HCT116 (cell line): ENCODE measurements at regions not wholly inside any gene's neighbourhood (a gene's known extent, or its start where the extent isn't known, plus 50 kb on each side); places are given as distances from the start of the nearest gene placed in this dataset.

Source experiments
- ATAC-seq: fragments of 200-7000 bp; cut with Tn5 transposase; 2 replicates; pipeline ENCODE4 v1.9.1; 2020; ENCODE audit warnings: mild to moderate bottlenecking, moderate library complexity
- BruUV-seq: library from RNA; stranded (reverse); fragments of 400-500 nt; replicated peaks from 2 replicates; lab custom pipeline; 2021; lab: Mats Ljungman, UMichigan
- CTCF ChIA-PET: fragments of 300-600 bp; sonication (Branson Sonifier 250); formaldehyde crosslinking; loops from one replicate; lab custom pipeline; 2021; ENCODE audit warnings: antibody characterized with exemption; lab: Charles Lee
- POLR2A ChIA-PET: fragments of 300-600, 350-600 bp; sonication (Branson Sonifier 250); formaldehyde crosslinking; loops from one replicate; lab custom pipeline; 2021; ENCODE audit warnings: antibody characterized with exemption; lab: Charles Lee
- RAD21 ChIA-PET, 2 experiments: fragments of 300-600 bp; sonication (Branson Sonifier 250); formaldehyde crosslinking; loops; one replicate each; lab custom pipeline; 2023; ENCODE audit warnings: low total read pairs in 2 of 2; ENCODE audit not compliant: uncharacterized antibody in 2 of 2, unreplicated experiment in 2 of 2, low non-redundant PET in 1 of 2; lab: Charles Lee
- DNase-seq: peaks from one replicate; pipeline ENCODE4 v3.0.0-alpha.2; 2010; ENCODE audit warnings: low read depth, low spot score
- H2AFZ ChIP-seq: fragments of 200-600 bp; shearing (Covaris generic), sonication (generic); 2 replicates; pipeline ENCODE4 v1.6.1; 2017; ENCODE audit warnings: low read depth, mixed run types, mixed read lengths, antibody characterized with exemption, low read length; ENCODE audit not compliant: poor library complexity, severe bottlenecking
- H3K27ac ChIP-seq: 2 replicates; pipeline ENCODE4 v1.5.1; 2012; ENCODE audit warnings: low read depth, low read length
- H3K27me3 ChIP-seq: fragments of 200-600 bp; sonication (generic); 2 replicates; pipeline ENCODE4 v1.6.1; 2016; ENCODE audit warnings: mixed run types, low read length, mixed read lengths; ENCODE audit not compliant: insufficient read depth
- H3K36me3 ChIP-seq, 2 experiments: fragments of 200-500 bp in 1 of 2; fragments of 200-600 bp in 1 of 2; sonication (Bioruptor generic) in 1 of 2; sonication (generic) in 1 of 2; 2 replicates each; pipeline versions ENCODE4 v1.5.1 to v1.6.1; 2014 to 2016; ENCODE audit warnings: low read length in 2 of 2, inconsistent platforms in 1 of 2, mixed read lengths in 1 of 2, mixed run types in 1 of 2; ENCODE audit not compliant: insufficient read depth in 2 of 2, control insufficient read depth in 1 of 2
- H3K4me1 ChIP-seq, 2 experiments: fragments of 200-600 bp in 1 of 2; sonication (generic) in 1 of 2; 2 replicates each; pipeline versions ENCODE4 v1.5.1 to v1.6.1; 2012 to 2017; ENCODE audit warnings: low read length in 2 of 2, inconsistent platforms in 1 of 2, mild to moderate bottlenecking in 1 of 2, mixed read lengths in 1 of 2, mixed run types in 1 of 2, moderate library complexity in 1 of 2; ENCODE audit not compliant: insufficient read depth in 2 of 2, control insufficient read depth in 1 of 2
- H3K4me2 ChIP-seq: fragments of 200-600 bp; sonication (generic); 2 replicates; pipeline ENCODE4 v1.6.1; 2017; ENCODE audit warnings: mixed run types, low read length, mixed read lengths
- H3K4me3 ChIP-seq, 2 experiments: fragments of 200-600 bp in 1 of 2; sonication (generic) in 1 of 2; replicated peaks in 1 of 2; 2 replicates each; pipeline ENCODE4 v1.5.1; 2011 to 2016; ENCODE audit warnings: low read length in 2 of 2, control low read depth in 1 of 2, low read depth in 1 of 2, mild to moderate bottlenecking in 1 of 2, mixed read lengths in 1 of 2, mixed run types in 1 of 2
- H3K79me2 ChIP-seq: fragments of 200-600 bp; sonication (generic); 2 replicates; pipeline ENCODE4 v1.6.1; 2017; ENCODE audit warnings: mild to moderate bottlenecking, mixed run types, low read length, moderate library complexity, mixed read lengths; ENCODE audit not compliant: insufficient read depth
- H3K9ac ChIP-seq: fragments of 200-600 bp; sonication (generic); 2 replicates; pipeline ENCODE4 v1.6.1; 2016; ENCODE audit warnings: low read length, mixed read lengths
- H3K9me2 ChIP-seq: fragments of 200-600 bp; sonication (generic), shearing (Covaris generic); 2 replicates; pipeline ENCODE4 v1.6.1; 2017; ENCODE audit warnings: mixed run types, mild to moderate bottlenecking, moderate library complexity; ENCODE audit not compliant: insufficient read depth
- H3K9me3 ChIP-seq, 2 experiments: fragments of 200-500 bp in 1 of 2; fragments of 200-600 bp in 1 of 2; sonication (Bioruptor generic) in 1 of 2; sonication (generic) in 1 of 2; 2 replicates each; pipeline ENCODE4 v1.6.1; 2014 to 2017; ENCODE audit warnings: low read length in 2 of 2, mixed read lengths in 2 of 2, inconsistent platforms in 1 of 2, low read depth in 1 of 2, mild to moderate bottlenecking in 1 of 2, mixed run types in 1 of 2, moderate library complexity in 1 of 2; ENCODE audit not compliant: control insufficient read depth in 1 of 2, insufficient read depth in 1 of 2
- H4K20me1 ChIP-seq: fragments of 200-600 bp; sonication (generic), shearing (Covaris generic); 2 replicates; pipeline ENCODE4 v1.6.1; 2017; ENCODE audit warnings: mixed run types, mild to moderate bottlenecking, moderate library complexity; ENCODE audit not compliant: insufficient read depth
- ATF3 ChIP-seq: IDR thresholded peaks from 2 replicates; pipeline ENCODE4 v1.6.1; 2012
- CBX3 ChIP-seq: IDR thresholded peaks from 2 replicates; pipeline ENCODE4 v1.6.1; 2012; ENCODE audit warnings: low read depth
- CEBPB ChIP-seq: IDR thresholded peaks from 2 replicates; pipeline ENCODE4 v1.6.1; 2012; ENCODE audit warnings: low read depth
- CTCF ChIP-seq, 3 experiments: fragments of 200-600 bp in 1 of 3; sonication (generic) in 1 of 3; IDR thresholded peaks in 2 of 3; conservative IDR thresholded peaks in 1 of 3; 2 replicates each; pipeline ENCODE4 v1.5.1; 2012 to 2017; ENCODE audit warnings: low read depth in 2 of 3, low read length in 2 of 3, antibody characterized with exemption in 1 of 3, borderline replicate concordance in 1 of 3, control low read depth in 1 of 3, mild to moderate bottlenecking in 1 of 3, mixed read lengths in 1 of 3, mixed run types in 1 of 3, moderate library complexity in 1 of 3; ENCODE audit not compliant: insufficient read depth in 1 of 3
- ELF1 ChIP-seq: IDR thresholded peaks from 2 replicates; pipeline ENCODE4 v1.6.1; 2012; ENCODE audit warnings: low read depth, borderline replicate concordance
- EZH2 ChIP-seq: fragments of 200-600 bp; sonication (generic); IDR thresholded peaks from 2 replicates; pipeline ENCODE4 v1.6.1; 2017; ENCODE audit warnings: antibody characterized with exemption, mixed run types
- EZH2phosphoT487 ChIP-seq: fragments of 200-600 bp; IDR thresholded peaks from 2 replicates; pipeline ENCODE4 v1.6.1; 2018; ENCODE audit warnings: antibody characterized with exemption, borderline replicate concordance
- FOSL1 ChIP-seq: IDR thresholded peaks from 2 replicates; pipeline ENCODE4 v1.6.1; 2012; ENCODE audit warnings: low read depth
- JUND ChIP-seq: IDR thresholded peaks from 2 replicates; pipeline ENCODE4 v1.6.1; 2012
- POLR2A ChIP-seq: IDR thresholded peaks from 2 replicates; pipeline ENCODE4 v1.7.0; 2011; ENCODE audit warnings: borderline replicate concordance; ENCODE audit not compliant: insufficient read depth, insufficient read length; ENCODE audit errors: extremely low read depth
- REST ChIP-seq: IDR thresholded peaks from 2 replicates; pipeline ENCODE4 v1.6.1; 2012; ENCODE audit warnings: low read depth
- SIN3A ChIP-seq: IDR thresholded peaks from 2 replicates; pipeline ENCODE4 v1.6.1; 2012; ENCODE audit warnings: low read depth
- SP1 ChIP-seq: IDR thresholded peaks from 2 replicates; pipeline ENCODE4 v1.6.1; 2012; ENCODE audit warnings: low read depth
- SRF ChIP-seq: IDR thresholded peaks from 2 replicates; pipeline ENCODE4 v1.6.1; 2012; ENCODE audit warnings: low read depth
- TCF7L2 ChIP-seq: IDR thresholded peaks from 2 replicates; pipeline ENCODE4 v1.7.0; 2011; ENCODE audit warnings: borderline replicate concordance, inconsistent platforms; ENCODE audit not compliant: insufficient read depth, insufficient read length; ENCODE audit errors: extremely low read depth
- ZBTB33 ChIP-seq: IDR thresholded peaks from 2 replicates; pipeline ENCODE4 v1.6.1; 2011; ENCODE audit warnings: mild to moderate bottlenecking, low read length, moderate library complexity; ENCODE audit not compliant: insufficient replicate concordance; ENCODE audit errors: extremely low read depth
- ZFX ChIP-seq: fragments of 450-650 bp; IDR thresholded peaks from 2 replicates; pipeline ENCODE4 v1.6.1; 2017
- ZNF274 ChIP-seq: fragments of 200-500 bp; sonication (Bioruptor generic); IDR thresholded peaks from 2 replicates; pipeline ENCODE4 v1.6.1; 2014; ENCODE audit warnings: mild to moderate bottlenecking, low read depth, low read length, inconsistent platforms
- intact Hi-C: fragments of 100-400 bp; cut with micrococcal nuclease; formaldehyde crosslinking; loops from 2 replicates; pipeline ENCODE4 v1.10.0; 2022

- Histone ChIP-seq H3K79me2 (no peaks in the 10 kb centered on the region), H3K4me2 (no peak overlapping the region), H3K36me3 (no peaks in the 10 kb centered on the region), H2AFZ (no peak overlapping the region), H4K20me1 (no peaks in the 10 kb centered on the region), H3K4me1 (no peaks in the 10 kb centered on the region), H3K4me3 (no peak overlapping the region), H3K9me3 (no peaks in the 10 kb centered on the region), H3K27ac (no peak overlapping the region), H3K9ac (no peak overlapping the region), H3K27me3 (no peaks in the 10 kb centered on the region), H3K9me2 (no peaks in the 10 kb centered on the region)
- DNase-seq (no peak), ATAC-seq (no peak)
- ChIA-PET CTCF (interaction anchor here (1.6 kb wide), 1 partner anchor 8 kb away, joined by 3 read pairs; no protein-coding TSS in a partner anchor), RAD21 (no interaction called here), POLR2A (no interaction called here)
- intact Hi-C loops: no loop called here
- no peak for TF ChIP-seq SRF
- no peak for TF ChIP-seq TCF7L2
- no peak for TF ChIP-seq CEBPB
- TF ChIP-seq SIN3A: no peak
- no peak for TF ChIP-seq ATF3
- TF ChIP-seq ELF1: no peak
- TF ChIP-seq ZBTB33: no peak
- no peak for TF ChIP-seq CTCF (IDR thresholded peaks at IDR 0.05 in 2 of 3, conservative IDR thresholded peaks at IDR 0.05 in 1 of 3; ENCODE audit: borderline replicate concordance in 1 of 3, insufficient read depth in 1 of 3, low read depth in 2 of 3, low read length in 2 of 3)
- no peak for TF ChIP-seq SP1
- TF ChIP-seq ZNF274: no peak
- TF ChIP-seq JUND: no peak
- TF ChIP-seq REST: no peak
- no peak for TF ChIP-seq EZH2phosphoT487
- TF ChIP-seq ZFX: no peak
- no peak for TF ChIP-seq EZH2
- no peak for TF ChIP-seq CBX3
- TF ChIP-seq POLR2A: no peak
- TF ChIP-seq FOSL1: no peak
- BruUV-seq: no TSS peak
These were observed 63.1 kb upstream of the FRY start for GRCh38 chr13:31968473-31968872.
